ENCODE measurements at regions not wholly inside any gene's neighbourhood (a gene's known extent, or its start where the extent isn't known, plus 50 kb on each side); places are given as distances from the start of the nearest gene placed in this dataset.
"Not testable (repeated sequence)": the region's sequence is repeated elsewhere in the genome, so short reads cannot be mapped to it uniquely, and the experiment has no call there.

GRCh38 chr4:107468156-107468555, 251.9 kb downstream of the PAPSS1 start:
- no peak for DNase-seq (ENCODE audit: low read depth)

DNA sequence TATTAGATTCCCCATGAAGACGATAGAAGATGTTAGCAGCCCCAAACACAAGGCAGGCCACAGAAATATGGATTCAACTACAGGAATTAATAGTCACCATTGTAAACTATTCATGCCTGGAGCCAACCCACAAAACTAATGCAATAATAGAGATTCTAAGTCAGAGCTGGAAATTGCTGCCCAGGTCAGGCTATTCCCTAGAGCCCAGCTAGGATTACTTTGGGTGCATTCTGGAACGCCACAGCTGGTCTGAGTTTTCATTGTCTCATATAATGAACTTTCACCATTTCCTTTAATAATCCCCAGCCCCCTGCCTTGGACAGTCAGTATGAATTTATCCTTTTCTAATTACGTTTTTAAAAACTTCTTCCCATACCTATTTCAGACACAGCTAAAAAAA, 252.6 kb downstream of the PAPSS1 start:
- DNase-seq (ENCODE audit: low read depth): no peak

DNA sequence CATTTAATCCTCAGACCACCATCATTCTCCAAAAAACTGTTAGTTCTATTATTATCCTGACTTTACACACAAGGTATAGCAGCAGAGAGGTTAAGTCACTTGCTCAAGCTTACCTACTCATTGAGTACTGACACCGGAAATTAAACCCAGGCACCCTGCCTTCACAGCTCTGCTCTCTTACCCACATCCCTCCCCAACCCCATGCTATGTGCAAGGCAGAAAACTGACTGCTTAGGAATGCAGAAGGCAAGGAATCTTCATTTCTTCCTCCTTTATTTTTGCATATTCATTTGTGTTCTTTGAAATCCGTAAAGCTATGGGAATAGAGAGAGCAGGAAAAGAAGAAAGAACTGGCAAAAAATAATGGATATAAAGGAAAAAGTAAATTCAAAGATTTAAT, 261.8 kb downstream of the PAPSS1 start:
- no peak for DNase-seq (ENCODE audit: low read depth)

GRCh38 chr4:107453987-107454386, 266.0 kb downstream of the PAPSS1 start:
- DNase-seq (ENCODE audit: low read depth): no peak

GRCh38 chr4:107452717-107453630, 267.1 kb downstream of the PAPSS1 start:
- DNase-seq (ENCODE audit: low read depth): no peak

DNA sequence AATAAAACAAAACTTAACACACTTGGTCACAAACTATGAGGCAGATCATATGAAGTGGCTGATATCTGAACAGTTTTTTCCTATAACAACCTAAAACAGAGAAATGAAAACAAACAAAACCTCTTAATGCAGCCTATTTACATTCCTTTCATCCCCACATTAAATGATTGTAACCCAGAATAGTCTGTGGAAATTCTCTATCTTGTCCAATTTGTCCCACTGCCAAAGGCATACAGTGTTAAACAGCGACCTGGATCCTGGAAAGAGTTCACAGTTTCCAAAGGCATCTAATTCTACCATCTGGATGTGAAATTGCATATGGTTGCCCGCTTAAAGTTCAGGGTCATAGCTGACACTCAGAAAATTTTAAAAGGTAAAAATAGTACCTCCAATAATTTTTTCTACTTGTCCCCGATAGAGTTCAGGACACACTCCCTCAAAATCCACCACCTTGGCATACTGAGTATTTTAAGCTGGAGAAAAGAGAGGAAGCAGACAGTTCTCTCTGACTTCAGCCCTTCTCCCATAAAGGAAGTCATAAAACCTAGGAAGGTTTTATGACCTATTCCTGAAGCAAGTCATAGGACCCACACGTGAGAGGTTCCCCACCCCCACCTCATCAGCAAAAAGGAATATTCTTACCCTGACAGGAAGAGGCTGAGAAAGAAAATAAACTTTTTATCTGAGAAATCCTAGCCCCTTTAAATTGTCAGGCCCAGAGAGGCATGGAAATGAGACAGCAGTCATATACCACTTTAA, 270.2 kb downstream of the PAPSS1 start:
- DNase-seq (ENCODE audit: low read depth): no peak

- no peak for DNase-seq (ENCODE audit: low read depth)
These were observed 277.4 kb downstream of the PAPSS1 start for GRCh38 chr4:107442538-107443111.

GRCh38 chr4:107439401-107439800, 280.6 kb downstream of the PAPSS1 start:
- no peak for DNase-seq (ENCODE audit: low read depth)

DNA sequence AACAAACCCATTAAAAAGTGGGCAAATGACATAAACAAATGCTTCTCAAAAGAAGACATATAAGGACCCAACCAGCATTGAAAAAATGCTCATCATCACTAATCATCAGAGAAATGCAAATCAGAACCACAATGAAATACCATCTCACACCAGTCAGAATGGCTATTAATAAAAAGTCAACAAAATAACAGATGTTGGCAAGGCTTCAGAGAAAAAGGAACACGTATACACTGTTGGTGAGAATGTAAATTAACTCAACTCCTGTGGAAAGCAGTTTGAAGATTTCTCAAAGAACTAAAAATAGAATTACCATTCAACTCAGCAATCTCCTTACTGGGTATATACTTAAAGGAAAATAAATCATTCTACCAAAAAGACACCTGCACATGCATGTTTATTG, 283.6 kb downstream of the PAPSS1 start:
- not testable (repeated sequence) for DNase-seq (ENCODE audit: low read depth)

- DNase-seq (ENCODE audit: low read depth): no peak
These were observed 287.6 kb downstream of the PAPSS1 start for GRCh38 chr4:107432451-107432850.

DNA sequence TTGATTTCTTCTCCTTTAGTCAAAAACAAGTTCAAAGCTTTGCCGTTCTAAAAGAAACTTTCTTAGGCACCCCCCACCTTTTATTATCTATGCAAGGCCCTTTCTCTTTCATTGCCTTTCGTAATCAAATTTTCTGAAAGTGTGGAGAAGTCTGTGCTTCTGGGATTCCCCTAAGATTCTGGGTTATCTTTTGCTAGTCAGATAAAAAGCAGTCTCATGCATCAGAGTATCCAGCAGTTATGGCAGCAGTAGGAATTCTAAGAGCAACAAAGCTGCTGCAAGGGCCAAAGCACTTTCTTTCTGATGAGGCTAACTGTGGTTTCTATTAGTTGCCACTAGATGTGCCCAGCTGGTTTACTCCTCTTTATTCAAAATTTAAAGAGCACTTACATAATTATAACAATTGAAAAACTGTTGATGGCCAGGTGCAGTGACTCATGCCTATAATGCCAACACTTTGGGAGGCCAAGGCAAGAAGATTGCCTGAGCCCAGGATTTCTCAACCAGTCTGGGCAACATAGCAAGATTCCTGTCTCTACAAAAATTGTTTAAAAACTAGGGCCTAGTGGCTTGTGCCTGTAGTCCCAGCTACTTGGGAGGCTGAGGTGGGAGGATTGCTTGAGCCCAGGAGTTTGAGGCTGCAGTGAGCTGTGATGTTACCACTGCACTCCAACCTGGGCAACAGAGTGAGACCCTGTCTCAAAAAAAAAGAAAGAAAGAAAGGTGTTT, 296.2 kb downstream of the PAPSS1 start:
- no peak for DNase-seq (ENCODE audit: low read depth)

- not testable (repeated sequence) for DNase-seq (ENCODE audit: low read depth)
These were observed 300.5 kb downstream of the PAPSS1 start for GRCh38 chr4:107419536-107419935.

- DNase-seq (ENCODE audit: low read depth): no peak
These were observed 301.0 kb downstream of the PAPSS1 start for GRCh38 chr4:107419052-107419451.

- DNase-seq (ENCODE audit: low read depth): not testable (repeated sequence)
These were observed 304.5 kb downstream of the PAPSS1 start for GRCh38 chr4:107415490-107415889.

DNA sequence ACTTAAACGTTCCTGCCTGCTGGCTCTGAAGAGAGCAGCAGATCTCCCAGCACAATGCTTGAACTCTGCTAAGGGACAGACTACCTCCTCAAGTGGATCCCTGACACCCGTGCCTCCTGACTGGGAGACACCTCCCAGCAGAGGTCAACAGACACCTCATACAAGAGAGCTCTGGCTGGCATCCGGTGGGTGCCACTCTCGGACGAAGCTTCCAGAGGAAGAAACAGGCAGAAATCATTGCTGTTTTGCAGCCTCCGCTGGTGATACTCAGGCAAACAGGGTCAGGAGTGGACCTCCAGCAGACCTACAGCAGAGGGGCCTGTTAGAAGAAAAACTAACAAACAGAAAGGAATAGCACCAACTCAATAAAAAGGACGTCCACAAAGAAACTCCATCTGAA, 310.2 kb downstream of the PAPSS1 start:
- not testable (repeated sequence) for DNase-seq (ENCODE audit: low read depth)

DNA sequence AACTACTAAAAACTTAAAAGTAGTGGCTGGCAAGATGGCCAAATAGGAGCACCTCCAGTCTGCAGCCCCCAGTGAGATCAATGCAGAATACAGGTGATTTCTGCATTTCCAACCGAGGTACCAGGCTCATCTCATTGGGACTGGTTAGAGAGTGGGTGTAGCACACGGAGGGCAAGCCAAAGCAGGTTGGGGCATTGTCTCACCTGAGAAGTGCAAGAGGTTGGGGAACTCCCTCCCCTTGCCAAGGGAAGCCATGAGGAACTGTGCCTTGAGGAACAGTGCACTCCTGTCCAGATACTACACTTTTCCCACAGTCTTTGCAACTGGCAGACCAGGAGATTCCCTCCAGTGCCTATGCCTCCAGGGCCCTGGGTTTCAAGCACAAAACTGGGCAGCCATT, 311.1 kb downstream of the PAPSS1 start:
- DNase-seq (ENCODE audit: low read depth): no peak

GRCh38 chr4:107404591-107405300, 315.3 kb downstream of the PAPSS1 start:
- DNase-seq (ENCODE audit: low read depth): no peak

GRCh38 chr4:107402291-107402690, 317.7 kb downstream of the PAPSS1 start:
- DNase-seq (ENCODE audit: low read depth): no peak

DNA sequence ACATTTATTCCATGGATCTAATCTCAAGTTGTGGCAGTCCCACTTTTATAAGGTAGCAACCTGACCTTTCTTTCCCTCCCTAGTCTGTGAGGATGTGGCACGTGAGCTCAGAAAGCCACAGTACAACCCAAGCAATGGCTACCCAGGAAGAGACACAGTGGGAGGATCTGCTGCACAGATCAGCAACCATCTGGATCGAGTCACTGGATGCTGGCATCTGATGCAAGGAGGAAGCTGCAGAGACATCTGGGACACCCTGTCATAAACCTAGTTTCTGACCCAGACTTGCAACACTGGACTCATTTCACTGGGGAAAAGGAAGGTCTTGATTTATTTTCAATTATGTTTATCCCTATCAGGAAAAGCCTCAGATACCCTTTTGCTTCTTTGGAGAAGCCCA, 327.1 kb downstream of the PAPSS1 start:
- DNase-seq (ENCODE audit: low read depth): no peak

DNA sequence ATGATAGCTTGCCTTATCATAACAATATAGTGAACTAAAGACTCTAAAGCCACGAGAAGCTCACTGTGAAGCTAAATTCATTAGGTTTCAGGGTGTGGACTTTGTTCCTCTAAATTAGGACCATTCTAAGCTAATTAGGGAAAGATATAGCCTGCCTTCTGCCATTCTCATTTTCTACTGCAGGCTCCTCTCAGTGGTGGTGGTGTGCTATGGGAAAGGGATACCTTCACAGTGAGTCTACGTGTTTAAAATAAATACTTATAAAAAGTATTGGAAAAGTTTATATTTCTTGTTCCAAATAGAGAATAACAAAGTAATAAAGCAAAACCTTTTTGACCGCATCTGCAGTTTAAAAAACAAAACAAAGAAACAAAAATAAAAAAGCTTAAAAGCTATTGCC, 327.7 kb downstream of the PAPSS1 start:
- DNase-seq (ENCODE audit: low read depth): no peak

DNA sequence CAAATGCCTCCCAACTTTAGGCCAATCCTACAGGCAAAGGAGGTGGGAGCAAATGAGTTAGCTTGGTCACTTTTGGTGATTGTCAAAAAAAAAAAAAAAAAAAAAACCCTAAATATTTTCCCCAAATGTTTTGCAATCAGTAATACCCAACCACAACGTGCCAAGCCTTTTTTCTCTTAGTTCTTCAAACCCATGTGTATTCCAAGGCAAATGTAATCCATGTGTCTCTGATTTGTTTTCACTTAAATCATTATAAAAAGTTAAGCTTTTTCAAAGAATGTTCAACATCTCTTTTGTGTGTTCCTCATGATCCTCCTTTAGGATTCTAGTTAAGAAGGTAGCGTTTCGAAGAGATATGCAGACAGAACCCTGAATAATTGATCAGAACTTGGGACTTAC, 328.4 kb downstream of the PAPSS1 start:
- DNase-seq (ENCODE audit: low read depth): no peak
